ENCODE measurements at regions not wholly inside any gene's neighbourhood (a gene's known extent, or its start where the extent isn't known, plus 50 kb on each side); places are given as distances from the start of the nearest gene placed in this dataset.

DNA sequence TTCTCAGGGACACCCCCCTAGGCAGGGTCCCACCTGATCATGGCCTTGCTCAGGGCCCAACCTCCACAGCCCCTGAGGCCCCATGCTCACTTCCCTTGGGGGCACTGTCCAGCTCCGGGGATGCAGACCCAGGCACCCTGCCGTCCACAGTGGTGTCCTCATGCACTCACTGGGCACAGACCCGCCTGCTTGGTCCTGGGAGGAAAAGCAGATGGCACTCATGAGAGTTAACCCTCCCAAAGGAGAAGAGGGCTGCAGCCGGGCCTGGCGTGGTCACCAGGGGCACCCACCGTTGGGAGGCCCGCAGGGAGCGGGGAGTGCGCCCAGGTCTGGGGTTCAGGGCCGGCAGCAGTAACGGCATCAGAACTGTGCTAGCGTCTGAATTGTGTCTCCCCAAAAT is 1270.9 kb downstream of the BRD1 start:
- Histone ChIP-seq H3K18ac (ENCODE audit: low read depth, low read length) (no peak overlapping the region), H2BK20ac (ENCODE audit: low read depth, low read length) (no peak overlapping the region), H3K14ac (replicated peaks; ENCODE audit: low read depth, low read length) (no peak overlapping the region), H3K4me2 (ENCODE audit: low read depth, low read length) (no peak overlapping the region), H4K91ac (ENCODE audit: insufficient read depth, low read depth, low read length) (no peak overlapping the region), H3K4me1 (ENCODE audit: control insufficient read depth, insufficient read depth, low read length) (no peaks in the 10 kb centered on the region), H2BK120ac (ENCODE audit: low read depth, low read length) (no peak overlapping the region), H2AK5ac (ENCODE audit: low read depth, low read length) (no peak overlapping the region), H4K5ac (ENCODE audit: low read depth, low read length) (no peak overlapping the region), H3K23ac (ENCODE audit: low read depth, low read length) (no peak overlapping the region), H2AK9ac (replicated peaks; ENCODE audit: low read depth, low read length, poor library complexity) (no peak overlapping the region), H3K9me3 (ENCODE audit: control insufficient read depth, insufficient read depth, low read length) (peaks cover 60% of the 10 kb centered on the region), H3K27ac (ENCODE audit: insufficient read depth, low read length) (no peak overlapping the region), H3K79me1 (ENCODE audit: low read depth in 1 of 2, low read length in 2 of 2) (no peaks in the 10 kb centered on the region), H3K56ac (ENCODE audit: extremely low read depth, insufficient read depth, low read length) (no peak overlapping the region), H3K9me1 (ENCODE audit: insufficient read depth, low read length) (no peaks in the 10 kb centered on the region), H3K27me3 (ENCODE audit: control insufficient read depth, insufficient read depth, low read length) (no peaks in the 10 kb centered on the region), H4K8ac (ENCODE audit: low read depth in 2 of 2, low read length in 2 of 2) (no peak overlapping the region), H3K9ac (ENCODE audit: low read depth, low read length) (no peak overlapping the region), H3K4me3 (ENCODE audit: insufficient read depth, low read depth, low read length) (no peak overlapping the region), H2BK5ac (ENCODE audit: low read depth, low read length, poor library complexity, severe bottlenecking) (no peak overlapping the region), H3K4ac (ENCODE audit: low read depth, low read length) (no peak overlapping the region), H4K20me1 (ENCODE audit: insufficient read depth, low read length) (no peaks in the 10 kb centered on the region), H2AFZ (replicated peaks; ENCODE audit: low read length, poor library complexity) (no peak overlapping the region), H3K36me3 (ENCODE audit: control insufficient read depth, insufficient read depth, low read length) (no peaks in the 10 kb centered on the region), H2BK15ac (ENCODE audit: low read depth, low read length) (no peak overlapping the region)
- no TSS peak for BruUV-seq (replicated peaks)
- intact Hi-C loops (cut with micrococcal nuclease), result no loop called here
- in situ Hi-C loops (cut with MboI; ENCODE audit: low sequenced_read_pairs), result no loop called here
- DNase-seq, result no peak
- POLR2A ChIA-PET (ENCODE audit: unreplicated experiment), result no interaction called here
- no peak for ATAC-seq (ENCODE audit: low read depth)
- 78% methylated on average over 7 of the region's 12 CpGs; no CpG with 5 or more reads in 1 of the 2 experiments for WGBS, 2 experiments (ENCODE audit: extremely low coverage in 2 of 2, insufficient read length in 1 of 2)
- TF ChIP-seq MAZ (IDR thresholded peaks at IDR 0.05; ENCODE audit: borderline replicate concordance, low read depth, low read length), result no peak
- TF ChIP-seq NFE2L2 (IDR thresholded peaks at IDR 0.05; ENCODE audit: low read depth, low read length), result no peak
- no peak for TF ChIP-seq BHLHE40 (IDR thresholded peaks at IDR 0.05; ENCODE audit: low read depth, low read length)
- TF ChIP-seq SMC3 (IDR thresholded peaks at IDR 0.05; ENCODE audit: low read depth, low read length), result no peak
- TF ChIP-seq, protein P1, sequence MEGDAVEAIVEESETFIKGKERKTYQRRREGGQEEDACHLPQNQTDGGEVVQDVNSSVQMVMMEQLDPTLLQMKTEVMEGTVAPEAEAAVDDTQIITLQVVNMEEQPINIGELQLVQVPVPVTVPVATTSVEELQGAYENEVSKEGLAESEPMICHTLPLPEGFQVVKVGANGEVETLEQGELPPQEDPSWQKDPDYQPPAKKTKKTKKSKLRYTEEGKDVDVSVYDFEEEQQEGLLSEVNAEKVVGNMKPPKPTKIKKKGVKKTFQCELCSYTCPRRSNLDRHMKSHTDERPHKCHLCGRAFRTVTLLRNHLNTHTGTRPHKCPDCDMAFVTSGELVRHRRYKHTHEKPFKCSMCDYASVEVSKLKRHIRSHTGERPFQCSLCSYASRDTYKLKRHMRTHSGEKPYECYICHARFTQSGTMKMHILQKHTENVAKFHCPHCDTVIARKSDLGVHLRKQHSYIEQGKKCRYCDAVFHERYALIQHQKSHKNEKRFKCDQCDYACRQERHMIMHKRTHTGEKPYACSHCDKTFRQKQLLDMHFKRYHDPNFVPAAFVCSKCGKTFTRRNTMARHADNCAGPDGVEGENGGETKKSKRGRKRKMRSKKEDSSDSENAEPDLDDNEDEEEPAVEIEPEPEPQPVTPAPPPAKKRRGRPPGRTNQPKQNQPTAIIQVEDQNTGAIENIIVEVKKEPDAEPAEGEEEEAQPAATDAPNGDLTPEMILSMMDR (conservative IDR thresholded peaks at IDR 0.05; ENCODE audit: low read depth, low read length), result no peak
- no peak for TF ChIP-seq CHD1 (IDR thresholded peaks at IDR 0.05; ENCODE audit: low read depth, low read length)
- no peak for TF ChIP-seq CEBPB (IDR thresholded peaks at IDR 0.05; ENCODE audit: low read depth, low read length)
- CTCF ChIA-PET, result no interaction called here
- dilution Hi-C loops (cut with HindIII; ENCODE audit: low sequenced_read_pairs, unreplicated experiment), result no loop called here

Measured in IMR-90 (cell line).